Ecto neural progenitor cell (in vitro differentiated cells): ENCODE measurements at regions not wholly inside any gene's neighbourhood (a gene's known extent, or its start where the extent isn't known, plus 50 kb on each side); places are given as distances from the start of the nearest gene placed in this dataset.
"Not testable (repeated sequence)": the region's sequence is repeated elsewhere in the genome, so short reads cannot be mapped to it uniquely, and the experiment has no call there.

Source experiments
- DNase-seq: peaks from one replicate; pipeline ENCODE4 v3.0.0-alpha.2; 2018; ENCODE audit warnings: low spot score

DNA sequence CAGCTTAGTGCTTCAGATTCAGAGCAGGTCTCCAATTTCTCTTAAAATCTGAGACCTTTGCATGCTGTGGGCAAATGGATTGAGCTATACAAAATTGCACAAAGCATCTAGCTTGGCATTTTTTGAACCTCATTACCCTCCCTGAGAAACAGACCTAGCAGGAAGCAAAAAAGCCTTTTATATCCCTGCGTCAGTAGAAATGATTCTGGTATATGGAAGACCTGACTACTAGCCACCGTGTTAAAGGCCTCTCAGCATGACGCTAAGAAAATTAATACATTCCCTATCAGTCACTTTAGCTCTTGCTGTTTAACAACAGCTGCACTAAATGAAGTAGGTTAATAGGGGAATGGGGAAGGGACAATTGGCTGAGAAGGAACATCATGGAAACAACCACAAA lies 110.7 kb upstream of the SMLR1 start:
- DNase-seq: no peak

- DNase-seq: no peak
Observed at GRCh38 chr6:130717657-130718056, 109.5 kb upstream of the SMLR1 start.

DNA sequence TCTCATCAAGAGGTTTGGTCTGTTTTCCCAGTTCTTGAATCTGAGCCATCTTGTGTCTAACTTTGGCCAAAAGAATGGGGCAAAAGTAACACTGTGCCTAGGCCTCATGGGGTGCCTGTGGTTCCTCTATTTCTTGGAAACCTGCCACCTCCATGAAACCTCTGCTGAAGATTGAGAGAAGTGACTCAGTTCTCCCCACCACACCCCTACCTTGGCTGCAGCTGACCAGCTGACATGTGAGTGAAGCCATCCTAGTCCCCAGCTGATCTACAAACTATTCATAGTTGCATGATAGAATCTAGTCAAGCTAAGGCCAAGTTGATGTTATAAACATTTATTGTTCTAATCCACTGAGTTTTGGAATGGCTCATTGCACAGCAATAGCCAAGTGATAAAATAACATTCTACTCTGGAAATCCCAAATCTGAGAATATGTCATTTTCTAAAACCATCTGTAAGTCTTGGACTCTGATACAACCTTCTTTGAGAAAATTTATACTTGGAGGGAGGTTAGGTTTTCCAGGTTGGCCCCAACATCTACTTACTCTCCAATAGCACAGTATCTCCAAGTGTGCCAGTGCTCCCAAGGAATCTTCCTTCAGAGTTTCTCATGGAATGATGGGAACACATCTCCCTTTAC lies 107.0 kb upstream of the SMLR1 start:
- no peak for DNase-seq

GRCh38 chr6:130724089-130724488 lies 103.1 kb upstream of the SMLR1 start:
- no peak for DNase-seq

DNA sequence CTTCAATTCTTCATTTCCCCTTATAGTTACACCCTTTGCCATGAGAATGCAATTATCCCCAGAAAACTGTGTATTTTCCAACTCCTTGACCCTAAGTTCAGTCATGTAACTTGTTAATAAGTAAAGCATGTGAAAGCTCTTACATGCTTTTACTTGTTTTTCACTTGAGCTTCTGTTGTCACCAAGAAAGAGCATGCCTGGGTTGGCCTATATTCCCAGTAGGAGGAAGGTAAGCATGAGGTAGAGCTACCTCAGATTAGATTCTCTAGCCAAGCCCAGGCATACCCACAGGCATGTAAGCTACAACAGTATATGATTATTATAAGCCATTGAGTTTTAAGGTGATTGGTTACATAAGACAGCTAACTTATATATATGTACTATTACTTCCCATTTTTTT lies 101.7 kb upstream of the SMLR1 start:
- no peak for DNase-seq

GRCh38 chr6:130728064-130728463 lies 99.1 kb upstream of the SMLR1 start:
- not testable (repeated sequence) for DNase-seq

DNA sequence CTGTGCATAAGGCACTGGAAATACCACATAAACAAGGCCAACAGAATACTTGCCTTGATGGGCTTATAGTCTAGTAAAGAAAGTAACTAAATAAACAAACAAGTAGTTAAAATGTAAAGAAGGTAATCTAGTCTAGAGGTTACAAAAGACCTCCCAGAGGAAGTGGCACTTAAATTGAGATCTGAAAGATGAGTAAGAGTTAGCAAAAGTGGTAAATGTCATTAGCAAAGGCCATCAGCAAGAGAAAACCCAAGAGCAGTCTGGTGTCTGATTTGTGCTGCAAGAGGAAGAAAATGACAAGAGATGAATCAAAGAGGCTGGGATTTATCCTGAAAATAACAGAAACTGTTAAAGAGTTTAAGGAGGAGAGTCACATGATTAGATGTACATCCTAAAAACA lies 96.6 kb upstream of the SMLR1 start:
- DNase-seq: no peak

- DNase-seq: no peak
Observed at GRCh38 chr6:130734161-130734560, 93.0 kb upstream of the SMLR1 start.

DNA sequence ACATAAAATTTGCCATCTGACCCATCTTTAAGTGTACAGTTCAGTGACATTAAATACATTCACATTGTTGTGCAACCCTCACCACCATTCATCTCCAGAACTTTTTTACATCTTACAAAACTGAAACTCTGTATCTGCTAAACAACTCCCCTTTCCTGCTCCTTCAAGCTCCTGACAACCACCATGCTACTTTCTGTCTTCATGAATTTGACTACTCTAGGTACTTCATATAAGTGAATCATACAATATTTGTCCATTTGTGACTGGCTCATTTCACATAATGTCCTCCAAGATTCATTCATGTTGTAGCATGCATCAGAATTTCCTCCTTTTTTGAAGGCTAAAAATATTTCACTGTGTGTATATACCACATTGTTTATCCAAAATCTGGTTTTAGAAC lies 86.9 kb upstream of the SMLR1 start:
- no peak for DNase-seq

DNA sequence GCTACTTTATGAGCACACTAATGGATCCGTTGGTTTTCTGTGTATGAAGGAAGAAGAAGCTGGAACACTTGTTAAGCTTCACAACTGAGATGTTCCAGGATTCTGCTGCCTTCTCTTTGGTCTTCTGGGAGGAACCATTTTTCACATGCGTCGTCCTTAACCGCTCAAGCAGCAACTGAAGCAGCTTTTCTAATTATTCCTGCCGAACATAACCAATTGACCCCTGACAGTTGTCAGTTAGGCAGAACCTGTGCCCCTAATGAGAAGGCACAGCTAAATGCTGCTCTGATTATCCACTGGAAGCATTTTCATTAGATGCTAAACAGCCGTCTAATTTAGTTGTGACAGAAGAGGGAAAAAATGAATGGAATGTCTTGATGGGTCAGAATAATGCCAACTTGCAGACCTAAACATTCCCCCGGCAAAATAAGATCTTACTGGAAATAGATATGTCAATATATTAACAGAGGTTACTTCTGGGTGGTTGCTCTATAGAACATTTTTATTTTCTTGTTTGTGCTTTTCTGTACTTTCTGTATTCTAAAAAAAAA lies 85.0 kb upstream of the SMLR1 start:
- DNase-seq: no peak

- no peak for DNase-seq
Observed at GRCh38 chr6:130743175-130743574, 84.0 kb upstream of the SMLR1 start.

DNA sequence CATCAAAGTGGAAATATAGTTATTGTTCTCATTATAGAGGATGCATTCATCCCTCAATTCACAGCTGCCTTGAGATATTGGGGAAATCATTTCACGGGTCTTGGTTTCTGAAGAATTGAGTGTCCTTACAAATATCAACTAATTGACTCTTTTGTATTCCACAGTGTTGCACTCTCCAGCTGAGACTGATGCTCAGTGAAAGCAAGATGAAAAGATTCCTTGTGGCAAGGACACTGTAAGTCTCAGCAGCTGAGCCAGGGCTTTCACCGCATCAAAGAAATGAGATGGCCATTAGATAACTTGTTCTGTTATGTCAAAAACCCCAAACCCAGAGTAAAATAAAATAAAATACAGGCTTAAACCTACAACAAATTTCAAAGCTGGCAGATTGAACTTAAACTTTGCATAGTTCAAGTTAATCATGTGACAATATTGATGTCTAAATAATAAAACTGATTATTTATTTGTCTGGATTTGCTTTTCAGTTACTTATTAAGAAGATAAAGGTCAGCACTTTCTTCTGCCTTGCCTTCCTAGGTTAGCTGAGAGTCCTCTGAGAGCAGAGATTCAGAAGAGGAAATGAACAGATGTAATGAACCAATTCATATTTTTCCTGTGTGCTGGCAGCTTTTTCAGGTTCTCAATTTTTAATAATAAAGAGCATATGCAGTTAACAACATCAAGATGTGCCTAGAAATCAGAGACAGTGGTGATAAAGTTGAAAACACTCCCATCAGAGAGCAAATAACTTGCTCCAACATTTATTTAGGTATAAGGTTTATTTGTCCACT lies 82.4 kb upstream of the SMLR1 start:
- no peak for DNase-seq

DNA sequence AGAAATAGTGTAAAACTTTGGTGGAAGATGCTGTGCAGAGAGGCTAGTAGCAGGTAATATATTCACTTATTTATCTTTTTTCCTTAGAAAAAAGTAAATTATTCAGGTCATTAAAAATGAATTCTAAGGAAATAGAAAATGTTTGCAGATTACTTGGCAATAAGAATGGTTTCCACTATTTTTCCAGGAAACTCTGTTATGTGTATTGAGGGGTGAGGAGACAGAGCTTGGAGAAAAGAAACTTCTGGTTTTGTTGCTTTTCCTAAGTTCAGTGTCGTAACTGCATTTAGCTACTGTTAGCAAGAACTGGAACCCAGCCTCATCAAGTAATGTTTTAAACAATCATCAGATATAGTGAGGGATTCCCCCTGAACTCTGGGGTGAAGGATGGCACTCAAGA lies 79.2 kb upstream of the SMLR1 start:
- no peak for DNase-seq

DNA sequence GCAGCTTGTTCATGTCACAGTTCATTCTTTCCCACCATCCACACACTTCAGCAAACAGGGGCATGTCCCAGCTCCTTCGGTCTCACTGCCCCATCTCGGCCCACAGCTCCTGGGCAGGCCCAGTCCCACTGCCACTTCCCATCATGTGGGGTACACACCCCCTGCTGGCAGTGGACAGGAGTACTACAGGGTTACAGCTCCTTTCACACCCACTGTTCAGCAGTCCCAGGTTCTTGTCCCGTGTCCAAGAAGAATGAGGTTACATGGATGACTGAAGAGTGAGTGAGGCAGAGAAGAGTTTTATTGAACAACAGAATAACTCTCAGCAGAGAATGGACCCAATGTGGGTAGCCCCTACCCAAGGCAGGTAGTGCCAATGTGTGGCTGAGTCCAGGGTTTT lies 77.8 kb upstream of the SMLR1 start:
- no peak for DNase-seq

GRCh38 chr6:130752267-130752666 lies 74.9 kb upstream of the SMLR1 start:
- no peak for DNase-seq

- no peak for DNase-seq
Observed at GRCh38 chr6:130754786-130755367, 72.3 kb upstream of the SMLR1 start.

- DNase-seq: no peak
Observed at GRCh38 chr6:130755368-130756034, 71.7 kb upstream of the SMLR1 start.

DNA sequence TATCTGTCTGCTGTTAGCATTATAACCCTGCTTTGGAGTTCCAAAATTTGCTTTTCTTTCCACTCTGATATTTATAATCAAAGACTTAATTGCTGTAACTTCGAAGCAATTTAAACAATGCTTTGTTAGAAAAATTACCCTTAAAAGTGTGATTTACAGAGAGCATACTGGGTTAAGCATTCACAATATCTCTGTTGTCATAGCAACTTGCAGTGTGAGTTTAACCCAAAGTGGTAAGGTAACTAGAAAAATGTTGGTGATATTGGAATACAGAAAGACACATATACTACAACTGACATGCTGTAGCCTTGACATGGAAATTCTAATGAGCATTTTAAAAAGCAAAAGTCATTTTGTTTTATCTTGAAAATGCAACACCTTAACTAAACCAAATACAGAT lies 70.4 kb upstream of the SMLR1 start:
- DNase-seq: no peak

GRCh38 chr6:130758813-130759212 lies 68.4 kb upstream of the SMLR1 start:
- DNase-seq: no peak

DNA sequence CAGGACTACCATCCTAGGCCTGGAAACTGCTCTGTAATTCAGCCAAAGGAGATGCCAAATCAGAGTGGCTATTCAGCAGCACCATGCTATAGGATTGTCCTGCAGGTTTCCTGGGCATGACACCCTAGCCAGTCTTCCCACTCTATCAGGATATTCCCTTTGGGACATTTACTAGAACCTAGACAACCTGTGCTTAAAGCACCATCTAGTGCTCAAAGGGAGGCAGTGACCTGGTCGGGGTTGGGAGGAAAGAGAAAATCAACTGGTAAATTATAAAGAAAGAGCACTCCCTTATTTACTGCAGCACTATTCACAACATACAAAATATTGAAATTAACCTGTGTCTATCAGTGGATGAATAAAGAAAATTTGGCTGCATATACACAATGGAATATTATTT lies 67.2 kb upstream of the SMLR1 start:
- DNase-seq: no peak

- no peak for DNase-seq
Observed at GRCh38 chr6:130761286-130761685, 65.9 kb upstream of the SMLR1 start.

GRCh38 chr6:130765181-130765727 lies 62.0 kb upstream of the SMLR1 start:
- DNase-seq: no peak
